Omental fat pad (tissue), 3 donors: ENCODE measurements at regions not wholly inside any gene's neighbourhood (a gene's known extent, or its start where the extent isn't known, plus 50 kb on each side); places are given as distances from the start of the nearest gene placed in this dataset.

Source experiments
- ATAC-seq: fragments of 150-250 bp; one replicate; pipeline ENCODE4 v1.9.1; 2016; ENCODE audit warnings: mild to moderate bottlenecking, moderate library complexity; ENCODE audit not compliant: low FRiP score
- DNase-seq: peaks from one replicate; pipeline ENCODE4 v3.0.0-alpha.2; 2019; ENCODE audit warnings: low spot score
- TF ChIP-seq, protein P1 (sequence below), 3 donors: fragments of 450-650 bp; IDR thresholded peaks; one replicate each; pipeline ENCODE4 v1.5.1; 2016 to 2017; ENCODE audit warnings: antibody characterized with exemption in 3 of 3, mild to moderate bottlenecking in 3 of 3, moderate library complexity in 2 of 3

- ATAC-seq, result peak; percentile 64
- TF ChIP-seq, protein P1, sequence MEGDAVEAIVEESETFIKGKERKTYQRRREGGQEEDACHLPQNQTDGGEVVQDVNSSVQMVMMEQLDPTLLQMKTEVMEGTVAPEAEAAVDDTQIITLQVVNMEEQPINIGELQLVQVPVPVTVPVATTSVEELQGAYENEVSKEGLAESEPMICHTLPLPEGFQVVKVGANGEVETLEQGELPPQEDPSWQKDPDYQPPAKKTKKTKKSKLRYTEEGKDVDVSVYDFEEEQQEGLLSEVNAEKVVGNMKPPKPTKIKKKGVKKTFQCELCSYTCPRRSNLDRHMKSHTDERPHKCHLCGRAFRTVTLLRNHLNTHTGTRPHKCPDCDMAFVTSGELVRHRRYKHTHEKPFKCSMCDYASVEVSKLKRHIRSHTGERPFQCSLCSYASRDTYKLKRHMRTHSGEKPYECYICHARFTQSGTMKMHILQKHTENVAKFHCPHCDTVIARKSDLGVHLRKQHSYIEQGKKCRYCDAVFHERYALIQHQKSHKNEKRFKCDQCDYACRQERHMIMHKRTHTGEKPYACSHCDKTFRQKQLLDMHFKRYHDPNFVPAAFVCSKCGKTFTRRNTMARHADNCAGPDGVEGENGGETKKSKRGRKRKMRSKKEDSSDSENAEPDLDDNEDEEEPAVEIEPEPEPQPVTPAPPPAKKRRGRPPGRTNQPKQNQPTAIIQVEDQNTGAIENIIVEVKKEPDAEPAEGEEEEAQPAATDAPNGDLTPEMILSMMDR (IDR thresholded peaks at IDR 0.05), result no peak
Measured at GRCh38 chr6:19524366-19525186, 312.6 kb upstream of the ID4 start.

DNA sequence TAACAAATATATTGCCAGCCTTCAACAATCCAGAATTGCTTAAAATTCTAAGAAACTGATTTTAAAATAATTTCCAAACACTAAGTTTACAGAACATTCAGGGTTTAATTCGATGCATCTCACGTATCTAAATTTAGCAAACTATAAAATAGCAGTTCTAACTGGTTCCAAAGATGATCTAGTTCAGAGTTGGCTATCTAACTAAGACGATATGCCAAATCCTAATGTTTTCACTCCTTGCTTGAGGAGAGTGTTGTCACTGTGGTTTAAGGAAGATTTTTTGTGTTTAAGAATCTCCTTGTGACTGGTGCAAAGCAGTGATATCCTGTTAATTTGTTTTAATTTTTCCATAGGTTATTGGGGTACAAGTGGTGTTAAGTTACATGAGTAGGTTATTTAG, 311.5 kb upstream of the ID4 start:
- ATAC-seq, result no peak
- TF ChIP-seq, protein P1 (IDR thresholded peaks at IDR 0.05), result no peak
- DNase-seq, result no peak

More at GRCh38 chr6:19524366-19525186, 312.6 kb upstream of the ID4 start:
- no peak for DNase-seq

GRCh38 chr6:19530188-19530587, 307.0 kb upstream of the ID4 start:
- TF ChIP-seq, protein P1 (IDR thresholded peaks at IDR 0.05), result no peak
- no peak for ATAC-seq

GRCh38 chr6:19535351-19535750, 301.8 kb upstream of the ID4 start:
- DNase-seq, result no peak
- ATAC-seq, result no peak
- TF ChIP-seq, protein P1 (IDR thresholded peaks at IDR 0.05), result no peak

More at GRCh38 chr6:19530188-19530587, 307.0 kb upstream of the ID4 start:
- no peak for DNase-seq

DNA sequence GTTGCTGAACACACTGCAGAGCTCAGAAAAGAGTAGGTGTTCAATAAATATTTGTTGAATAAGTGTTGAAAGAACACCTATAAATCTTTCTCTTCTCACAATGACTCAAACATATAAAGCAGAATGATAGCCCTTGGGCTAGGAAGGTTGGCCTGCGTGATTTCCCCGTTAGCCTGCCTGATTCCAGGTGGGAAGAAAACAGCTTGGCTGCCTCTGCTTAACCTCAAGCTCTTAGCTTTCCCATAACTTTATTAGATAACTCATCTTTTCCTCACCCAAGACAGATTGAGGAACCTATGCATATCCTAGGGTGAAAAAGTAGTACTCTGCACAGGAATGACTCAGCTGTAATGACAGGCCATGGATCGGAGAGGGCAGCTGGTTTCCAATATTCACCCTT, 300.3 kb upstream of the ID4 start:
- DNase-seq, result no peak
- TF ChIP-seq, protein P1 (IDR thresholded peaks at IDR 0.05), result no peak
- no peak for ATAC-seq

DNA sequence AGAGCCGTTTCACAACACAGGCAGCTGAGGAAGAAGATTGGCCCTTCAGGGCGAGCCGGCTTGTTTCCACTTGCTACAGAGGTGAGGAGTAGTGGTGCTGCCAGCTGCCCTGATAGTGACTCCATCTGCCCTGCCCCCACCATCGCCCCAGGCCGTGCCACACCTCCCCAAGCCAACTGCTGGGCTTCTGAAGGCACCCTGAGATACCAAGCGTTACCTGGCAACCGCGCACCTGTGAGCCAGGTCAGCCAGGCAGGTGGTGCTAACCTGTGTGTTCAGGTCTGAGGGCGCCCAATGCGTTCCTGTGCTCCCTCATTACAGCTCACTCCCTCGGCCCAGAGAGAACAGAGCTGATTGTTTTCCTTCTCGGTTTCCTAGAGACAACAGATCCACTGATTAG, 299.1 kb upstream of the ID4 start:
- ATAC-seq, result no peak
- TF ChIP-seq, protein P1 (IDR thresholded peaks at IDR 0.05), result no peak

DNA sequence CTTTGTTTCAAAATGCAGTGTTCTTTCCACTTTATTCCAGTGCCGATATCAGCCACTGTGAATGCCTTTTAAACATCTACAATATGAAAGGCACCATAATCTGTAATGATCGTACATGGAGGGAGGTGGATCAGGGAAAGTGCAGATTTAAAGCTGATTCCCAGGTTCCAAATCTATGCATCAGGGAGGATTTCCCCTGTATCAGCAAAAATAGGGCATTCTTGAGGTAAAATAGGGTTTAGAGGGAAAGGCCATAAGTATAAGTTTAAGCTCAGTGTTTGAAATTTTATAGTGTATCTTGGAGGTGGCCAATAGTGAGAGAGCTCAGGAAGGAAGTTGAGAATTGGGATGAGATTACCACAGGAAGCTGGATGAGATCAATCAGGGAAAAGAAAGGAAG, 289.7 kb upstream of the ID4 start:
- TF ChIP-seq, protein P1 (IDR thresholded peaks at IDR 0.05), result no peak
- DNase-seq (no peak), ATAC-seq (no peak)

More for the DNA sequence above, 299.1 kb upstream of the ID4 start:
- no peak for DNase-seq
